Activated CD4-positive, CD25-positive, alpha-beta regulatory T cell treated with anti-CD3 and anti-CD28 coated beads, Interleukin-2, amount 50 U/mL, for 72 hours (primary cell): ENCODE measurements at regions not wholly inside any gene's neighbourhood (a gene's known extent, or its start where the extent isn't known, plus 50 kb on each side); places are given as distances from the start of the nearest gene placed in this dataset.
"Not testable (repeated sequence)": the region's sequence is repeated elsewhere in the genome, so short reads cannot be mapped to it uniquely, and the experiment has no call there.

Source experiments
- DNase-seq: peaks from one replicate; pipeline ENCODE4 v3.0.0; 2021

DNA sequence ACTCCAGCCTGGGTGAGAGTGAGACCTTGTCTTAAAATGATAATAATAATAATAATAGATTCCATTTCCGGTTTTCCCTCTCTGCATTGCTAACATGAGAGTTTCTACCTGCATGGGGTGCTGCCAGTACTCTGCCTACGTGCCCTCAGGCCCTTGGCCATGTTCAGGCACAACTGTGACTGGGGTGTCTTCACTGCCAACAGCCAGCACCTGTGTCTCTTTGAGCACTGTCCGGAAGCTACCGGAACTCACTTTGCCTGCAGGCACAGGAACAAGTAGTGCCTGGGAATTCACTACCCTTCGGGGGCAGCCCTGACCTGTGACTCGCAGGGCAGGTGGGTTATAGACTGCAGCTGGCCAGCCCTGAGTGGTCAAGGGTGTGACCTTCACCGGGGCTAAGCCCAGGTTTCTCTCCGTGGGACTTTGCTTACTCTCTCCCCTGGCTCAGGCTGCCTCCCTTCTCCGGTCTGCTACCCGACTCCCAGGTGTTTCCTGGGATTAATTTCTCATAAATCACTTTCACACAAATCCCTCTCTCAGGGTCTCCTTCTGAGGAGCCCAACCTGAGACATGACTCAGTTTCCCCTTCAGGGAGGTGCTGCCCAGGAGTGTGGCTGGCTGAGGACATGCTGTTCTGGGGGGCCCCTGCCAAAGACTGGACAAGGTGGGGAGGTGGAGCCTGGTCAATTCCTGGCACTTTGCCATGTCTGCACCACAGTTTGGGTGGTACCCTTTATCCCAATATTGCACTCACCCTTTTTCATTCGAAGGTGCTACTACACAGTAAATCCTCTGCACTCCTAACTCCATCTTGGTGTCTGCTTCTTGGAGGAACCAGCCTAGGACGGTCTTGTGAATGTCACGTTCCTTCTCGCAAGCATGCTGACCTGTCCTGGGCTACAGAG is 79.5 kb upstream of the RALGAPA2 start:
- DNase-seq, result no peak

- no peak for DNase-seq
These were observed 75.9 kb upstream of the RALGAPA2 start for GRCh38 chr20:20788308-20788707.

DNA sequence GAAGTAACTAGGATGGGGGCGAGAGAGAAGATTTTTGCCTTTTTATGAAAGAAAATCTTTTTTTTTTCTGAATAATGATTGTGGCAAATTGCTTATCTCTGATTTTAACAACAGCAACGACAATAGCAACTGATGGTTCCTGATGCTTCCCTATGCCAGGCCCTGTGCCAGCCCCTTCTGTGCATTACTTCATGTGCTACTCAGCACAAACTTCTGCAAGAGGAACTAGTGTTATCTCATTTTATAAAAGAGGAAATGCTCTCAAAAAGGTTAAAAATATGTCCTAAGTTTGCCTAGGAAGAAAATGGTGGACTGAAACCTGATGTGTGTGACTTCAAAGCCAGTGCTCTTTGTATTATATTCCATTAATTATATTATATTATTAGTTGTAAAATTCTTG is 74.0 kb upstream of the RALGAPA2 start:
- no peak for DNase-seq

DNA sequence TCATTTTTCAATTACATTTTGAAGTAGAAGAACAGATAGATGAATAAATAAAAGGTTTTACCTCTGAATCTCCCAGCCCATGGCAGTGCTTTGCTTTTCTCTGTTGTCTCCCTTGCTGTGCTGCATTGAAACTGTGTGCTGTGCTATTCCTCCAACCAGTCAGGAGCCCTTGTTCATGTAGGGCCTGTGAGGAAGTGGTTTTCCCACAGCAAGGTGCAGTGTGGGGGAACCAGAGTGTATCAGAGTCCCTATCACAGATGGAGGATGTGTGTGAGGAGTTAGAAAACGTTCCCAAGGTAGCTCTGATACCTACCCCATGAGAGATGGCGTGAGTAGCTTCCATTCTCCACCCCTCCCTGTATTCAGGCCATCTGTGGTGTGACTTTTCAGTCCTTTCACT is 72.8 kb upstream of the RALGAPA2 start:
- DNase-seq, result no peak

DNA sequence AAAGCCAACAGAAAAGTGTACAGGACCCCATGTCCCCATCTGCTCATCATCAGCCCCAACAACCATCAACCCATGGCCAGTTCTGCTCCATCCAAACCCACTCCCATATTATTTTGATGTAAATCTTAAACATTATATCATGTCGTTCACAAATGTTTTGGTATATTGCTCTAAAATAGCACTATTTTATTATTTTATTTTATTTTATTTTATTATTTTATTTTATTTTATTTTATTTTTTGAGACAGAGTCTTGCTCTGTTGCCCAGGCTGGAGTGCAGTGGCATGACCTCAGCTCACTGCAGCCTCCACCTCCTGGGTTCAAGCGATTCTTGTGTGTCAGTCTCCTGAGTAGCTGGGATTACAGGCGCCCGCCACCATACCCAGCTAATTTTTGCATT is 72.0 kb upstream of the RALGAPA2 start:
- DNase-seq, result not testable (repeated sequence)

DNA sequence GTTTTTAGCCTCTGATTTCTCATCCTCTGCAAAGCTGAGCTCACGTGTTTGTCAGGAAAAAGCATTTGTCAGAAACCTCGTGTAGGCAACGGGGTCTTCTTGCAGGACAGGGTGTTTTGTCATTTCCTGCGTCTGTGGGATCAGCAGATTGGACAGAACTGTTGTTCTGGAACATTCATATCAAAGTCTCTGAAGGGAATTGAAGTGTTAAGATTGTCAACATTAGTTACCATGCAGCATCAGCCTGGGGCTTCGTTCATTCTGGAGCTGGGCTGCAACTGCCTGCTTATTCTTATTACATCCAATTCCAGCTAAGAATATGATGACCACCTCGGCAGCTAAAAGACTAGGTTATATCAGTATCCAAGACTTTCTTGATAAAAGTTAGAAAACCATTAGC is 71.0 kb upstream of the RALGAPA2 start:
- DNase-seq, result no peak

DNA sequence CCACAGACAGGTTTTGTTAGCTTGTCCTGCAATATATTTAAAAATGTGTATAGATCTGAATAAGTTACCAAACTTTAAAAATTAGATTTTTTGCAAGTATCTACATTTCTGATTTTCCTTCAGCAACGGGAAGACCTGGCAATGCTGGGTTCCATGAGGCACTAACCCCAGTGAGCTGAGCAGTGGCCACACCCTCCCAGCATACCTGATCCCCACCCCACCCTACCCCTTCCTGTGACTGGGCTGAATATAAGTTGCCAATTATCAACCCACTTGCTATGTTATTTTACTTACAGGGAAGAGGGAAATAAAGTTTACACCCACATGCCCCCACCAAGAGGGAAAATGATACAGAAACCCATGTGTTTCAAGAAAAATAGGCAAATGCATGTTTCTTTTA is 70.3 kb upstream of the RALGAPA2 start:
- no peak for DNase-seq

DNA sequence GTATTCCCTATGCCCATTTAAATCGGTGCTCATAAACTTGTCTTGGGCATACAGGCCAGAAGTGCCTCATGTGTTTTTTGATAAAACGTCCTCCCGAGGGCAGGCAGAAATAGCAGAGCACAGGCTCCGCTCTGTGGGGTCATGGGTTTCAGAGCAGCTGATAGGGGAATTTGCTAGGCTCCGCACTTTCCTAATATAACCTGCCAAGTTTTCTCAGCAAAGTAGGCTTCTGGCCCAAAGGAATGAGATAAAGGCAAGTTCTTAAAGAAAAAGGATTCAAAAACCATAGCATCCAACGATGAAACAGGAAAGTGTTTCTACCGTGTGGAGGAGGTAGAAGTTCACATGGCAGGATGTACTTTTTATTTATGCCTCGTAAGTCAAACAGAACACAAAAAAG is 69.8 kb upstream of the RALGAPA2 start:
- no peak for DNase-seq

DNA sequence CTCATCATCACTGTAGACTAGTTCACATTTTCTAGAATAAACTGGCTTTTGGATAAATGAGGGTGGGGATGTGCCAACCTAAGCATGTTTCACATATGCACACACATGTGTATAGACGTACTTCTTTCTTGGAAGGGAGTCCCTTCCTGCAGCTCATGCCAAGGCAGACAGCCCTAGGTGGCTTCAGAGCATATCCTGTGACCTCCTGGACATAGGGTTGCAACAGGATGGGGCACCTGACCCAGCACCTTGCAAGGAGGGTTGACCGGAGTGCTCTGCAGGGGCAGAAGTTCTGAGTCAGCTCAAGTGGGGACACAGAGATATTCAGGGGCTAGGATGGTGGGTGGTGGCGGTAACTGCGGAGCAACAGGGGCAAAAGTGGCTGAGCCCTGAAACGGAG is 68.6 kb upstream of the RALGAPA2 start:
- DNase-seq, result no peak

GRCh38 chr20:20780127-20780824 is 67.8 kb upstream of the RALGAPA2 start:
- no peak for DNase-seq

DNA sequence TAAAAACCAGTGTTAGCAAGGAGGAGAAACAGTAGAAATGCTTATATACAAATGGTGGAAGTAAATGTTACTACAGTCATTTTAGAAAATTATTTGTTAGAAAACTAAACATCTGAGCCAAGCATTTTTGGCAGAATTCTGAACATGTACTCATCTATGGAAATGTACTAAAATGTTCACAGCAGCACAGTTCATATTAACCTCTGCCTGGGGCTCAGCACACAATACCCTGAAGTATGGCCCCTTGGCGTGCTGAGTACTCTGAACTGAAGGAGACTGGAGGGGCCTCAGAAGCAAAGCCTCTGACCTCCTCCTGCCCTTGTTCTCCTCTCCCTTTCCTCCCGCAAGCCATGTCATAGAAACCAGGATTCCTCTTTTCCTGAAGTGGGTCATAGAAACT is 66.2 kb upstream of the RALGAPA2 start:
- no peak for DNase-seq

DNA sequence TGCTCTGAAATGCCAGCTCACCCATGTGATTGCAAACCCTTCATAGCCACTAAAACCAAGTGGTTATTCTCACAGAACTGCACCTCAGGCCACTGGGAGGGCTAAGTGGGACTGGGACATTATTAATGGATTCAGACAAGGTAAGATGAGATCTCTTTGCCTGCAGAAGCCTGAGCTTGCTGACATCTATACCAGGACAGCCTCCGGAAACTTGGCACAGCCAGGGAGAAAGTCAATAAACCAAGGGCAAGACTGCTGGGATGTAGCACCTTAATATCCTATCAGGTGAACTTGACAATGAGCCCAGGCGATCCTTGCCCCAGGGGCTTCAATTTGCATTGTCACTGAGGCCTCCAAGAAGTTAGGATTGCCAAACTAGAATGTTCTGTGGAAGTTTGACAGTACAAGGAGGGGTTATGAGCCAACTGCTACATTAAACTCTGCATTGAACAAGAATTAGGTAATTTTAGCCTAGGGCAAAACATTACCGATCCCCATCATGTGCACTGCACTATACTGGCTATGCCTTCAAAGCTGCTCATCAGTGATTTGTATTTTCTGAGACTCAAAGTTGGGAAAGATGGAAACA is 60.1 kb upstream of the RALGAPA2 start:
- DNase-seq, result no peak

DNA sequence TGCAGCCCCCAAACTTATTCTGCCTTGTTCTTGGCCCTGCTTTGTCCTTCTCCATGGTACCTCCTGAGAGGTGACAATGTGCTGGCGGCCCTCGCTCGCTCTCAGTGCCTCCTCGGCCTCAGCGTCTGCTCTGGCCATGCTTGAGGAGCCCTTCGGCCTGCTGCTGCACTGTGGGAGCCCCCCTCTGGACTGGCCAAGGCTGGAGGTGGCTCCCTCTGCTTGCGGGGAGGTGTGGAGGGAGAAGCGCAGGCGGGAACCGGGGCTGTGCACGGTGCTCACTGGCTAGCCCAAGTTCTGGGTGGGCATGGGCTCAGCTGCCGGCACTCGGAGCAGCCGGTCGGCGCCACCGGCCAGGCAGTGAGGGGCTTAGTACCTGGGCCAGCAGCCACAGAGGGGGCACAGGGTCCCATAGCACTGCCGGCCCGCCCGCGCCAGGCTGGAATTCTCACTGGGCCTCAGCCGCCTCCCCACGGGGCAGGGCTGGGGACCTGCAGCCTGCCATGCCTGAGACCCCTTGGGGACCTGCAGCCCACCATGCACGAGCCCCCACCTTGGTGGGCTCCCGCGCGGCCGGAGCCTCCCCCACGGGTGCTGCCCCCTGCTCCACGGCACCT is 55.9 kb upstream of the RALGAPA2 start:
- DNase-seq, result no peak

DNA sequence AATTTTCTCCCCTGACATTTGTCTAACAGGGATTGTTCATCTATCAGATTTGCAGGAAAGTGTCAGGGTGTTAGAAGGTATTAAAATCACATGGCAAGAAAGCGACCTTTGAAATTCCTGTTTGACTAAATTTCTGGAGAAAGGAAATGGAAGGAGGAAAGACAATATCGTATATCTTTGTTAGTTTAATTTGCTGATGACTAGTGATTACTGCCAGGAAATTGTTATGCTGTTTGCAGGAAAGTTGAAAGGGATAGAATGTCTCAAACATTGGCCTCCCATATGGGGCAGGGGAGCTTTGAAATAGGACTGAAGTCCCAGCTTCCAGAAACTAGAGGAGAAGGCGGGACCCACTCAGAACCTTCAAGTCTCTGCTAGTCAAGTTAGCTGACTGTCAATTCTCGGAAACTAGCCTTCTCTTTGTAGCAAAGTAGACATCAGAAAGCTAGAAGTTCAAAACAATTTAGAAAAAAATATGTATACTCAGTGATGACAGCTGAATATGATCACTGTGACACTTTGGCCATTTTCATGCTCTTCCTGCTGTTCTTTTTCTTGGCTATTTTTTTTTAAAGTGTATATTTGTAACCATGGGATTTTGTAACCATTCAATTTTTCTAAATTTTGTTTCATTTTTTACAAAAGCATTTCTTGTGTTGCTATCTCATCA is 53.4 kb upstream of the RALGAPA2 start:
- no peak for DNase-seq

DNA sequence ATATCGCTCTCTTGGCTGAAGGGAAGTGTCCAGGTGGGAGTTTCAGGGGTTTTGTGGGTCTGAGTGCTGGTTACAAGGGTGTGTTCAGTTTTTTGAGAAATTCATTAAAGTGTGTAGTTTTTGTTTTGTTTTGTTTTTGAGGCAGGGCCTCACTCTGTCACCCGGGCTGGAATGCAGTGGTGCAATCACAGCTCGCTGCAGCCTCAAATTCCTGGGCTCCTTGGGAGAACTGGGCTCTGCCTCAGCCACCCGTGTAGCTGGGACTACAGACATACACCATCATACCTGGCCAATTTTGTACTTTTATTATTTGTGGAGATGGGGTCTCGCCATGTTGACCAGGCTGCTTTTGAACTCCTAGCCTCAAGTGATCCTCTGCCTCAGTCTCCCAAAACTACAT is 51.2 kb upstream of the RALGAPA2 start:
- no peak for DNase-seq
